ENCODE measurements at regions not wholly inside any gene's neighbourhood (a gene's known extent, or its start where the extent isn't known, plus 50 kb on each side); places are given as distances from the start of the nearest gene placed in this dataset.

DNA sequence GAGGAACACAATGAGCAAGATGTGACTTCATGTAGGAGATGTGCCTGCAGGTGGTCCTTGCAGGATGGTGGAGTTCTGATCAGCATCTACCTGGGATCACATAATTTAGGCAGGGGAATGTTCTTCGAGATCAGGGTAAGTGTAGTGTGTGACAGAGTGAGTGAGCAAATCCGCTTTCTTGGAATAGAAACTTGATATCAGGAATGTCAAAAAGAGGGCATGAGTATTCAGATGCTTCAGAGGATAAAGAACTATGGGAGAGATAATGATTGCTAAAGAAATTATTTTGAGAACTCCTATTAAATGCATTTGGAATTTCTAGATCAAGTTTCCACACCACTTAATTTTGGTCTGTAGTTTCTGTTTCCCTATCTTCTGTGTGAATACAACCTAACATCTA, 463.6 kb upstream of the SLC14A2 start:
- H3K4me3 ChIP-seq (replicated peaks in 1 of 3; ENCODE audit: insufficient read depth in 1 of 3, low read depth in 2 of 3, low read length in 3 of 3) = no peak overlapping the region
- in situ Hi-C loops (cut with HindIII; ENCODE audit: extremely low pct_ligation_motif_present, low pct_unique_long_range_greater_than_20kb) (no loop called here), intact Hi-C loops (cut with micrococcal nuclease; ENCODE audit: unreplicated experiment) (no loop called here)
- H2AFZ ChIP-seq (ENCODE audit: low read length) = no peak overlapping the region
- H3K4me1 ChIP-seq (ENCODE audit: insufficient read depth, low read length) = no peaks in the 10 kb centered on the region
- no peaks in the 10 kb centered on the region for H3K36me3 ChIP-seq (replicated peaks in 1 of 2; ENCODE audit: control insufficient read depth in 1 of 2, insufficient read depth in 2 of 2, low read length in 2 of 2)
- no peaks in the 10 kb centered on the region for H3K79me2 ChIP-seq (ENCODE audit: insufficient read depth, low read length)
- no TSS peak for BruUV-seq (replicated peaks)
- no peak overlapping the region for H3K27ac ChIP-seq (ENCODE audit: extremely low read length, insufficient read depth, low read length)
- 0% methylated on average over 2 of the region's 2 CpGs for WGBS (ENCODE audit: low lambda C conversion rate)
- no peaks in the 10 kb centered on the region for H3K27me3 ChIP-seq (ENCODE audit: control insufficient read depth in 1 of 2, insufficient read depth in 2 of 2, low read length in 2 of 2)
- H4K20me1 ChIP-seq (ENCODE audit: insufficient read depth, low read length) = no peaks in the 10 kb centered on the region
- DNase-seq (ENCODE audit: low spot score) (no peak), ATAC-seq (no peak), FAIRE-seq (no peak)
- ChIA-PET POLR2A (no interaction called here), CTCF (ENCODE audit: low intra/inter-chr PET ratio, low total read pairs) (no interaction called here)
- no peak overlapping the region for H3K4me2 ChIP-seq (ENCODE audit: low read depth, low read length)
- H3K9ac ChIP-seq (ENCODE audit: insufficient read depth, low read depth, low read length) = no peak overlapping the region
- peaks cover 14% of the 10 kb centered on the region for H3K9me3 ChIP-seq (ENCODE audit: low read length)
- TF ChIP-seq POLR2AphosphoS2 (IDR thresholded peaks at IDR 0.05; ENCODE audit: low read depth, low read length) (no peak), MEIS2 (CRISPR knock-in tag; IDR thresholded peaks at IDR 0.05) (no peak), RFX3 (CRISPR knock-in tag; IDR thresholded peaks at IDR 0.05) (no peak), ZNF616 (CRISPR knock-in tag; IDR thresholded peaks at IDR 0.05; ENCODE audit: low read depth) (no peak), SMARCE1 (IDR thresholded peaks at IDR 0.05; ENCODE audit: borderline replicate concordance) (no peak), CBX5 (CRISPR knock-in tag; IDR thresholded peaks at IDR 0.05; ENCODE audit: borderline replicate concordance) (no peak), MZF1 (CRISPR knock-in tag; IDR thresholded peaks at IDR 0.05; ENCODE audit: borderline replicate concordance) (no peak), ZNF775 (CRISPR knock-in tag; IDR thresholded peaks at IDR 0.05; ENCODE audit: borderline replicate concordance) (no peak)
- TF ChIP-seq, protein P1, sequence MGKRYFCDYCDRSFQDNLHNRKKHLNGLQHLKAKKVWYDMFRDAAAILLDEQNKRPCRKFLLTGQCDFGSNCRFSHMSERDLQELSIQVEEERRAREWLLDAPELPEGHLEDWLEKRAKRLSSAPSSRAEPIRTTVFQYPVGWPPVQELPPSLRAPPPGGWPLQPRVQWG (CRISPR knock-in tag; IDR thresholded peaks at IDR 0.05; ENCODE audit: borderline replicate concordance, low read depth) = no peak
- TF ChIP-seq, protein P2, sequence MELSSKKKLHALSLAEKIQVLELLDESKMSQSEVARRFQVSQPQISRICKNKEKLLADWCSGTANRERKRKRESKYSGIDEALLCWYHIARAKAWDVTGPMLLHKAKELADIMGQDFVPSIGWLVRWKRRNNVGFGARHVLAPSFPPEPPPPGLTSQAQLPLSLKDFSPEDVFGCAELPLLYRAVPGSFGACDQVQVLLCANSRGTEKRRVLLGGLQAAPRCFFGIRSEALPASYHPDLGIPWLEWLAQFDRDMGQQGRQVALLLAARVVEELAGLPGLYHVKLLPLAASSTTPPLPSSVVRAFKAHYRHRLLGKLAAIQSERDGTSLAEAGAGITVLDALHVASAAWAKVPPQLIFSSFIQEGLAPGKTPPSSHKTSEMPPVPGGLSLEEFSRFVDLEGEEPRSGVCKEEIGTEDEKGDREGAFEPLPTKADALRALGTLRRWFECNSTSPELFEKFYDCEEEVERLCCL (CRISPR knock-in tag; IDR thresholded peaks at IDR 0.05; ENCODE audit: borderline replicate concordance) = no peak
- TF ChIP-seq, protein P3, sequence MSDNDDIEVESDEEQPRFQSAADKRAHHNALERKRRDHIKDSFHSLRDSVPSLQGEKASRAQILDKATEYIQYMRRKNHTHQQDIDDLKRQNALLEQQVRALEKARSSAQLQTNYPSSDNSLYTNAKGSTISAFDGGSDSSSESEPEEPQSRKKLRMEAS (IDR thresholded peaks at IDR 0.05) = no peak
- TF ChIP-seq, protein P4, sequence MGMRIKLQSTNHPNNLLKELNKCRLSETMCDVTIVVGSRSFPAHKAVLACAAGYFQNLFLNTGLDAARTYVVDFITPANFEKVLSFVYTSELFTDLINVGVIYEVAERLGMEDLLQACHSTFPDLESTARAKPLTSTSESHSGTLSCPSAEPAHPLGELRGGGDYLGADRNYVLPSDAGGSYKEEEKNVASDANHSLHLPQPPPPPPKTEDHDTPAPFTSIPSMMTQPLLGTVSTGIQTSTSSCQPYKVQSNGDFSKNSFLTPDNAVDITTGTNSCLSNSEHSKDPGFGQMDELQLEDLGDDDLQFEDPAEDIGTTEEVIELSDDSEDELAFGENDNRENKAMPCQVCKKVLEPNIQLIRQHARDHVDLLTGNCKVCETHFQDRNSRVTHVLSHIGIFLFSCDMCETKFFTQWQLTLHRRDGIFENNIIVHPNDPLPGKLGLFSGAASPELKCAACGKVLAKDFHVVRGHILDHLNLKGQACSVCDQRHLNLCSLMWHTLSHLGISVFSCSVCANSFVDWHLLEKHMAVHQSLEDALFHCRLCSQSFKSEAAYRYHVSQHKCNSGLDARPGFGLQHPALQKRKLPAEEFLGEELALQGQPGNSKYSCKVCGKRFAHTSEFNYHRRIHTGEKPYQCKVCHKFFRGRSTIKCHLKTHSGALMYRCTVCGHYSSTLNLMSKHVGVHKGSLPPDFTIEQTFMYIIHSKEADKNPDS (CRISPR knock-in tag; IDR thresholded peaks at IDR 0.05) = no peak
- TF ChIP-seq, protein P5, sequence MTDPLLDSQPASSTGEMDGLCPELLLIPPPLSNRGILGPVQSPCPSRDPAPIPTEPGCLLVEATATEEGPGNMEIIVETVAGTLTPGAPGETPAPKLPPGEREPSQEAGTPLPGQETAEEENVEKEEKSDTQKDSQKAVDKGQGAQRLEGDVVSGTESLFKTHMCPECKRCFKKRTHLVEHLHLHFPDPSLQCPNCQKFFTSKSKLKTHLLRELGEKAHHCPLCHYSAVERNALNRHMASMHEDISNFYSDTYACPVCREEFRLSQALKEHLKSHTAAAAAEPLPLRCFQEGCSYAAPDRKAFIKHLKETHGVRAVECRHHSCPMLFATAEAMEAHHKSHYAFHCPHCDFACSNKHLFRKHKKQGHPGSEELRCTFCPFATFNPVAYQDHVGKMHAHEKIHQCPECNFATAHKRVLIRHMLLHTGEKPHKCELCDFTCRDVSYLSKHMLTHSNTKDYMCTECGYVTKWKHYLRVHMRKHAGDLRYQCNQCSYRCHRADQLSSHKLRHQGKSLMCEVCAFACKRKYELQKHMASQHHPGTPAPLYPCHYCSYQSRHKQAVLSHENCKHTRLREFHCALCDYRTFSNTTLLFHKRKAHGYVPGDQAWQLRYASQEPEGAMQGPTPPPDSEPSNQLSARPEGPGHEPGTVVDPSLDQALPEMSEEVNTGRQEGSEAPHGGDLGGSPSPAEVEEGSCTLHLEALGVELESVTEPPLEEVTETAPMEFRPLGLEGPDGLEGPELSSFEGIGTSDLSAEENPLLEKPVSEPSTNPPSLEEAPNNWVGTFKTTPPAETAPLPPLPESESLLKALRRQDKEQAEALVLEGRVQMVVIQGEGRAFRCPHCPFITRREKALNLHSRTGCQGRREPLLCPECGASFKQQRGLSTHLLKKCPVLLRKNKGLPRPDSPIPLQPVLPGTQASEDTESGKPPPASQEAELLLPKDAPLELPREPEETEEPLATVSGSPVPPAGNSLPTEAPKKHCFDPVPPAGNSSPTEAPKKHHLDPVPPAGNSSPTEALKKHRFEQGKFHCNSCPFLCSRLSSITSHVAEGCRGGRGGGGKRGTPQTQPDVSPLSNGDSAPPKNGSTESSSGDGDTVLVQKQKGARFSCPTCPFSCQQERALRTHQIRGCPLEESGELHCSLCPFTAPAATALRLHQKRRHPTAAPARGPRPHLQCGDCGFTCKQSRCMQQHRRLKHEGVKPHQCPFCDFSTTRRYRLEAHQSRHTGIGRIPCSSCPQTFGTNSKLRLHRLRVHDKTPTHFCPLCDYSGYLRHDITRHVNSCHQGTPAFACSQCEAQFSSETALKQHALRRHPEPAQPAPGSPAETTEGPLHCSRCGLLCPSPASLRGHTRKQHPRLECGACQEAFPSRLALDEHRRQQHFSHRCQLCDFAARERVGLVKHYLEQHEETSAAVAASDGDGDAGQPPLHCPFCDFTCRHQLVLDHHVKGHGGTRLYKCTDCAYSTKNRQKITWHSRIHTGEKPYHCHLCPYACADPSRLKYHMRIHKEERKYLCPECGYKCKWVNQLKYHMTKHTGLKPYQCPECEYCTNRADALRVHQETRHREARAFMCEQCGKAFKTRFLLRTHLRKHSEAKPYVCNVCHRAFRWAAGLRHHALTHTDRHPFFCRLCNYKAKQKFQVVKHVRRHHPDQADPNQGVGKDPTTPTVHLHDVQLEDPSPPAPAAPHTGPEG (CRISPR knock-in tag; IDR thresholded peaks at IDR 0.05) = no peak
